HEK293T (cell line): ENCODE measurements at regions not wholly inside any gene's neighbourhood (a gene's known extent, or its start where the extent isn't known, plus 50 kb on each side); places are given as distances from the start of the nearest gene placed in this dataset.

Experiments used
- BHLHE40 ChIP-seq: fragments of 450-650 bp; IDR thresholded peaks from 2 replicates; pipeline ENCODE4 v1.6.1; 2016; ENCODE audit warnings: mild to moderate bottlenecking, moderate library complexity, borderline replicate concordance
- CTBP1 ChIP-seq: fragments of 450-650 bp; IDR thresholded peaks from 2 replicates; pipeline ENCODE4 v1.6.1; 2016; ENCODE audit warnings: borderline replicate concordance
- ELF4 ChIP-seq: fragments of 450-650 bp; IDR thresholded peaks from 2 replicates; pipeline ENCODE4 v1.6.1; 2017; ENCODE audit warnings: antibody characterized with exemption
- FOXA1 ChIP-seq: fragments of 450-650 bp; IDR thresholded peaks from 2 replicates; pipeline ENCODE4 v1.6.1; 2016; ENCODE audit warnings: mild to moderate bottlenecking
- FOXM1 ChIP-seq: fragments of 450-650 bp; IDR thresholded peaks from 2 replicates; pipeline ENCODE4 v1.6.1; 2017; ENCODE audit warnings: mild to moderate bottlenecking, borderline replicate concordance
- HDGF ChIP-seq: fragments of 450-650 bp; IDR thresholded peaks from 2 replicates; pipeline ENCODE4 v1.6.1; 2017; ENCODE audit warnings: antibody characterized with exemption, borderline replicate concordance
- L3MBTL2 ChIP-seq: fragments of 450-650 bp; conservative IDR thresholded peaks from 2 replicates; pipeline ENCODE4 v1.6.1; 2016; ENCODE audit warnings: mild to moderate bottlenecking
- NFRKB ChIP-seq: fragments of 450-650 bp; IDR thresholded peaks from 2 replicates; pipeline ENCODE4 v1.6.1; 2016; ENCODE audit warnings: mild to moderate bottlenecking, moderate library complexity
- PKNOX1 ChIP-seq: fragments of 450-650 bp; IDR thresholded peaks from 2 replicates; pipeline ENCODE4 v1.6.1; 2016
- SP1 ChIP-seq: fragments of 450-650 bp; IDR thresholded peaks from 2 replicates; pipeline ENCODE4 v1.6.1; 2017
- SUZ12 ChIP-seq: fragments of 450-650 bp; IDR thresholded peaks from 2 replicates; pipeline ENCODE4 v1.6.1; 2016; ENCODE audit warnings: mild to moderate bottlenecking
- TARDBP ChIP-seq: fragments of 450-650 bp; IDR thresholded peaks from 2 replicates; pipeline ENCODE4 v1.6.1; 2016
- ZNF384 ChIP-seq: fragments of 450-650 bp; IDR thresholded peaks from 2 replicates; pipeline ENCODE4 v1.6.1; 2016

GRCh38 chr3:139129892-139130291 lies 85.2 kb upstream of the PRR23C start:
- TF ChIP-seq FOXA1 (no peak), SP1 (no peak), ELF4 (no peak), ZNF384 (no peak), BHLHE40 (no peak), HDGF (no peak), TARDBP (no peak), NFRKB (no peak), CTBP1 (no peak), FOXM1 (no peak), SUZ12 (no peak), L3MBTL2 (no peak), PKNOX1 (no peak)
